ENCODE measurements at regions not wholly inside any gene's neighbourhood (a gene's known extent, or its start where the extent isn't known, plus 50 kb on each side); places are given as distances from the start of the nearest gene placed in this dataset.

- H3K4me3 Mint-ChIP-seq: no peak overlapping the region
These were observed 511.2 kb downstream of the METTL4 start for GRCh38 chr18:2060086-2060485.

GRCh38 chr18:2070631-2071030 lies 500.7 kb downstream of the METTL4 start:
- peaks cover 5% of the 10 kb centered on the region; the same call in 1 of the 2 replicates for H3K36me3 Mint-ChIP-seq
- ATAC-seq (no peak), DNase-seq (ENCODE audit: low spot score) (no peak)
- CTCF ChIA-PET: no interaction called here
- peaks cover 28% of the 10 kb centered on the region for H3K9me3 Mint-ChIP-seq
- no peak overlapping the region for H3K4me3 Mint-ChIP-seq
- no peaks in the 10 kb centered on the region for H3K27me3 Mint-ChIP-seq (ENCODE audit: low read depth)
- H3K27ac Mint-ChIP-seq: no peak overlapping the region
- peaks cover 17% of the 10 kb centered on the region for H3K4me1 Mint-ChIP-seq
- POLR2A ChIA-PET: no interaction called here
- TF ChIP-seq MYBL2 (CRISPR knock-in tag; IDR thresholded peaks at IDR 0.05) (no peak), ETV6 (CRISPR knock-in tag; IDR thresholded peaks at IDR 0.05) (no peak), ZMAT4 (CRISPR knock-in tag; IDR thresholded peaks at IDR 0.05) (no peak), HMGXB4 (CRISPR knock-in tag; IDR thresholded peaks at IDR 0.05) (no peak), AFF4 (CRISPR knock-in tag; IDR thresholded peaks at IDR 0.05; ENCODE audit: borderline replicate concordance) (no peak), CREB1 (CRISPR knock-in tag; IDR thresholded peaks at IDR 0.05) (no peak), HMGA2 (CRISPR knock-in tag; IDR thresholded peaks at IDR 0.05) (no peak), TCF7 (CRISPR knock-in tag; IDR thresholded peaks at IDR 0.05; ENCODE audit: low read depth) (no peak), ZSCAN18 (CRISPR knock-in tag; IDR thresholded peaks at IDR 0.05) (no peak)

More at GRCh38 chr18:2060086-2060485, 511.2 kb downstream of the METTL4 start:
- no peak for DNase-seq (ENCODE audit: low spot score)
- Mint-ChIP-seq H3K36me3 (0 out of 2 replicates have a peak, but pooled peaks cover 1% of the 10 kb centered on the region), H3K27me3 (ENCODE audit: low read depth) (no peaks in the 10 kb centered on the region), H3K9me3 (peaks cover 33% of the 10 kb centered on the region), H3K4me1 (peaks cover 24% of the 10 kb centered on the region), H3K27ac (no peak overlapping the region)
- TF ChIP-seq ZNF232 (CRISPR knock-in tag; IDR thresholded peaks at IDR 0.05) (no peak), CTCF (IDR thresholded peaks at IDR 0.05) (no peak), ARID4B (CRISPR knock-in tag; IDR thresholded peaks at IDR 0.05; ENCODE audit: borderline replicate concordance) (no peak)
- ChIA-PET POLR2A (no interaction called here), CTCF (no interaction called here)
- no peak for ATAC-seq

All from WTC11 (cell line).